ENCODE measurements at regions not wholly inside any gene's neighbourhood (a gene's known extent, or its start where the extent isn't known, plus 50 kb on each side); places are given as distances from the start of the nearest gene placed in this dataset.
A peak's percentile ranks its signal among the peaks of the same experiment; 100 is the strongest.
"Not testable (repeated sequence)": the region's sequence is repeated elsewhere in the genome, so short reads cannot be mapped to it uniquely, and the experiment has no call there.

DNA sequence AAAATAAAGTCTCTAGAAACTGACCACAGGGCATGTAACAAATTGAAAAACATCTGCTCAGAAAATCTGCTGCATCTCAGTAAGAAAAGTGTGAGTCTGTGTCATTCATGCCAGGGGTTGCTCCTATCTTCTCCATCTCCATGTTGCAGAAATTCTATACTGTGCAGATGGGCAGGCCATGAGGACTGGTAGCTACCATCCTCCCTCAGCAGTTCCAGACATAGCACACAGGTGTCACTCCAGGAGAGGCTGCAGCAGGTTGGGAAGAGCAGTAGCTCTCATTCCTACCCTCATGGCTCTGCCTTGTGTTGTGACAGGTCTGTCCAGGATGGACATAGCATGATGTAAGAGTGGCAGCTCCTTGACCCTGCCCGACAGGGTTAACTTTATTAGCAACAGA is 173.4 kb downstream of the NDUFS4 start:
- DNase-seq (ENCODE audit: low read depth, low spot score): no peak

DNA sequence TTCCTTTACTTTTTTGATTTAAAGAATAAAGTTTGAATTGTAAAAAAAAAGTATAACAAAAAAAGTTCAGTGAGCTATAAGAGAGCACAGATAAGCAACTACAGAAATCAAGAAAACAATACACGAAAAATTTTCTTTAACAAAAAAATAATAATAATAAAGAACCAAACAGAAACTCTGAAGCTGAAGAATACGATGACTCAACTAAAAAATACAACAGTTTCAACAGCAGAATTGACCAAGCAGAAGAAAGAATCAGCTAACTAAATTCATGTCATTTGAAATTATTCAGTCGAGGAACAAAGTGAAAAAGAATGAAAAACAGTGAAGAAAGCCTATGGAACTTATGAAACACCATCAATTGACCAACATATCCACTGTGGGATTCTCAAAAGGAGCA is 177.7 kb downstream of the NDUFS4 start:
- DNase-seq (ENCODE audit: low read depth, low spot score): no peak

DNA sequence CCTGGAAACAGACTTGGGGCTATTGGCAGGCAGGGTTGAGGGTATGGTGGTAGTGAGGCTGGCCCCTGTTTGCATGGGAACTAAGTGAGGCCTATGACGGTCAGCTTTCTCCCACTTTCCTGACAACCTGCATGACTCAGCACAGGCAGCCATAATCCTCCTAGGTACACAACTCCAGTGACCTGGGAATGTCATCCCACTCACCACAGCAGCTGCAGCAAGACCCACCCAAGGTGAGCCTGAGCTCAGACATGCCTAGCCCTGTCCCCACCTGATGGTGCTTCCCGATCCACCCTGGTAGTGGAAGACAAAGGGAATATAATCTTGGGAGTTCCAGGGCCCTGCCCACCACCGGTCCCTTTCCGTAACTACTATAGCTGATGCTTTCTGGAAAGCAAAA is 178.7 kb downstream of the NDUFS4 start:
- DNase-seq (ENCODE audit: low read depth, low spot score): no peak

DNA sequence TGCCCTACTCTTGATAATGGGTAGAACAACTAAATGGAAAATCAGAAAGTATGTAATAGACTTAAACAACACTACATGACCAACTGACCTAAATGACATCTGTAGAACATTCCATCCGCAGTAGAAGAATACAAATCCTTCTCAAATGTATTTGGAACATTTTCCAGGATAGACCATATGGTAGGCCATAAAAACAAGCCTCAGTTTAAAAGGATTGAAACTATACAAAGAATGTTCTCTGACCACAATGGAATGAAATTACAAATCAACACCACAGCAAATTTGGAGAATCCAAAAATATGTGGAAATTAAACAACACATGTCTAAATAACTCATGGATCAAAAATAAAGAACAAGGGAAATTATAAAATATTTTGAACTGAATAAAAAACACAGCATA is 189.2 kb downstream of the NDUFS4 start:
- DNase-seq (ENCODE audit: low read depth, low spot score): no peak

DNA sequence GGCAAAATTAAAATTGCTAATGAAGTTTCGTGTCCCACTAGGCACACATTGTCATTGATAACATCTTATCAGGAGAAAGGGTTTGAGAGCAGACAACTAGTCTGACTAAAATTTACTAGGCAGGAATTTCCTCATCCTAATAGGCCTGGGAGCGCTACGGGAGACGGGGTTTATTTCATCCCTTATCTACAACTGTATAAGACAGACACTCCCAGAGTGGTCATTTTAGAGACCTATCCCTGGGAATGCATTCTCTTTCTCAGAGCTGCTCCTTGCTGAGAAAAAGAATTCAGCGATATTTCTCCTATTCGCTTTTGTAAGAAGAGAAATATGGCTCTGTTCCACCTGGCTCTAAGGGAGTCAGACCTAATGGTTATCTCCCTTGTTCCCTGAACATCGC is 191.8 kb downstream of the NDUFS4 start:
- DNase-seq (ENCODE audit: low read depth, low spot score): not testable (repeated sequence)

DNA sequence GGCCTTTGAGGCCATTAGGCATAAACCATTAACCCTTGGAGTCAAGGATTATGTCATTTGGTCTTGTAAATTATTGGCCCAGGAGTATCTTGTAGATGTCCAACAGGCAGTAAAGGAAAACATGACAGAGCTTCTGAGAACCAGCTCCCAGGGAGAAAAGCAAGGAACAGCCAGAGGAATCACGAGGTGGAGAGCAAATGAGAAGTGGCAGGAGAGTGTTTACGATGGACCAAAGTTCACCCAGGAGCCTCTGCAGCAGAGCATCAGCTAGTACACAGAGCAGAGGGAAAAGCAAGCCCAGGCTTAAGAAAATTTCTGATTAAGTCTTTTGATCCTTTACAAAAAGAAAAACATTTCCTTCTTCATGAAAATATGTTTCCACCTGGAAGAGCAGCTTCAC is 206.2 kb downstream of the NDUFS4 start:
- no peak for DNase-seq (ENCODE audit: low read depth, low spot score)

DNA sequence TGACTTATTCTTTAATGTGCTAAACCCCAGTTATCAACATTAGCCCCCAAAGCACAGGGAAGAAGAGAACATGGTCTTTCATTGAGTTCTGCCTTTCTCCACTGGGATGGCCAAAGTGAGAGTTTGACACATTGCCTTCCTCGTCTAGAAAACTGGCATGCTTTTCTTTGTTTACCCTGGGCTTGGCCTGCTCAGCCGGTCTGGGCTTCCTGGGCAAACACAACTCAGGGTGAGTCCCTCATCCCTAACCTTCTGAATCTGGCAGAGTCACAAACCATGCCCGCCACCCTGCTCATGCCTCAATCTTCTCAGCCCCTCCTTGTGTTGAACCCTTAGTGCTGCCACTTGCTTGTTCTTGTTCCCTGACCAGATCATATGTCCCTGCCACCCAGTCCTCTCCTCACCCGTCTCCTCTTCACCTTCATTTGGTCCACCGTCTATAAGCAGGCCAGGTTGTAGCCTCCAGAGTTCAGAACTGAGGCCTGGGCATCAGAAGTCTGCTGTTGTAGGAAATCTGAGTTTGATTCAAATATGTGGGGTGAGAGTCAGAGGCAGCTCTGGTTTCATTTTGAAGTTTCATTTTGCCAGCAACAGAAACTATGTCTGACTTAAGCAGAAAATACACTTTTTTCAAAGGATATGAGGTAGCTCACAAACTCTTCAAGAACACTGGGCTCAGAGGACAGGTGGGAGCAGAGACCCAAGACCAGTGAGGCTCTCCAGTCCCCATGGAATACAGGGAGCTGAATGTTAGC is 217.6 kb downstream of the NDUFS4 start:
- no peak for DNase-seq (ENCODE audit: low read depth, low spot score)

DNA sequence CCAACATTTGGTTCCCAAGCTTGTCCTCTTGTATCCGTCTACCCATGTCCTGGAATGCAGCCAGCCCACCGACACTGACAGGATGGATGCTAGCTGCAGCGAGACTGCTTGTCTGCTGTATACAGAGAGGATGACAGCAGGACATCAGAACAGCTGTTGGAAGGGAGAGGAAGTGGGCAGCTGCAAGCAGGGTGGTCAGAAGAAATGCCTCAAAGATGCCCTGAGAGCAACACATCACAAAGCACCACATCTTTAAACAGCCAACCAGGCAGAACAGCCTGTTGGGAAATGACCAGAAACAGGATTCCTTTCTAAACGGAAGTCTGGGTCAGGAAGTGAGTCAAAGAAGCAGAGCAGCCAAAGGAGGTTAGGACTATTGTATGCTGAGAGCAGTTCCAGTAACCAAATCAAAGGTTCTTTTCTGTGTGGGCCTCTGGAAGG is 219.1 kb downstream of the NDUFS4 start:
- peak; percentile 69 for DNase-seq (ENCODE audit: low read depth, low spot score)

DNA sequence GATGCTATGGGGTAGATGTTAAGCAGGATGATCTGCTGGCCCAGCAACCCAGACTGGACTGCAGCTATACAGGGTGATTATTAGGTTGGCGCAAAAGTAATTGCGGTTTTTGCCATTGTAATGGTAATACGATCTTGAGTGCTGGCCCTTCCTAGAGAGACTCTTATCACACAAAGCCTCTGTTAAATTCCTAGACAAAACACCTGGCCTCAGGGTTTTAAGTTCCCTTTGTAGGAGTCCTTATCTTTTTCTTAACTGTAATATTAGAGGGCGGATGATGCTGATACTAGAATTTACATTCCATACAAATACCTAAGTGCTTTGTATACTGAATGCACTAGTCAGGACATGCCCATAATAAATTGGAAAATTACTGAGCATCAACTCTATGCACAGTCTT is 222.2 kb downstream of the NDUFS4 start:
- no peak for DNase-seq (ENCODE audit: low read depth, low spot score)

DNA sequence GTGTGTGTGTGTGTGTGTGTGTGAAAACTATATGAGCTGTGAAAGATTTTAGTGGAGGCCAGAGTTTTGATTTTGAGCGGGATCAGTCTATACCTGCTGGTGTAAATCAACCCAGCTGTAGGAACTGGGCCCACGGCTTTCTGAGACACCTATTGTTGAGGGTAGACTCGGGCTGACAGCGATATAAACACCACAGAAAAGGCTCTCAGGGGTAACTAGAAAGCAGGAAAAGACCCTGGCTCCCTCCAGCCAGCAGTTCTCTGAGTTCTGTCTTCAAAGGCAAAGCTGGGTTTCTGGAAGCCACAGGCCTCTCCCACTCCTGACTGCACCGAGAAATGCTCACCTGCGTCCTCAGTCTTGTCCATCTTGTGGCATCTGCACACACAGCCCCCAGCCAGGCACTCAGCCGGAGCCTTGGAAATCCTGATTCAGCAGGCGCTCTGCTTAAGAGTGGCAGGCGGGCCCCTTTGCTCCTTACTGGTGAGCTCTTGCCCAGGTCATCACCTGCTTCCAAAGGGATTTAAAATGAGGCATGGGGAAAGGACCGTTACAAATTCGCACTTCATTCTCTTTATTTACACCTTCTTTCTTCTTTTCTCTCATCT is 223.3 kb downstream of the NDUFS4 start:
- DNase-seq (ENCODE audit: low read depth, low spot score): no peak

DNA sequence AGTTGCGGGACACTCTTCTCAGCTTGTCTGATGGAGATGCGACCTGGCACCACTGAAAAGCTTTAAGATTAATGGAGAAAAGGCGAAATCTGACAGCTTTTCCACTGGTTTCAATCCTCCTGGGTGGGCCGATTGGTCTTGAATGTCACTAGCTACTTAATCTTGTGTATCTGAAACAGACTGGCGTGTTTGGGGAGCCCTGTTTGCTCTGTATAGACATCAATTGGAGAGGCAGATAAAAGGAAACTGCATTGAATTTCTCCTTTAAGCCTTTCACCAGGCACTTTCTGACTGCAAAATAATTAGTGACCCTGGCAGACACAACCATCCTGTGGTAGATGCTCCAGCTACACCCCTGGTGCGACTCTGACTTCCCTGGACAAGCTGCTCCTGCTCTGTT is 224.2 kb downstream of the NDUFS4 start:
- DNase-seq (ENCODE audit: low read depth, low spot score): no peak

DNA sequence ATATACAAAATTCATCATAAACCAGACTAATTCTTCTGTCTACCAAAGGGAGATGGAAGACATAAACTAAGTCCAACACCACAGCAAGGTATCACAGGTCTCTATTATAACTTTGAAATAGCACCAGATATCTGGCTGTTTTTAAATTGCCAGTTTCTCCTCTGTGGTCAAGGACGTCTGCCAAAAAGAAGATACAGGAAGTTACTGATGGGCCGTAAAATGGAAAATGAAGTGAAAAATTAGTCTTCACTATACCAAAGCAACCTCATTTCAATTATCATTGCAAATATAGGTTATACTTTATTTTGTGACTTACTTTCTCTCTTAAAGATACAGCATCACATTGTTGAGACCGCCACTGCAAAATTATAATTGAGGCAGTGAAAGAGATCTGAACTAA is 225.5 kb downstream of the NDUFS4 start:
- DNase-seq (ENCODE audit: low read depth, low spot score): no peak

DNA sequence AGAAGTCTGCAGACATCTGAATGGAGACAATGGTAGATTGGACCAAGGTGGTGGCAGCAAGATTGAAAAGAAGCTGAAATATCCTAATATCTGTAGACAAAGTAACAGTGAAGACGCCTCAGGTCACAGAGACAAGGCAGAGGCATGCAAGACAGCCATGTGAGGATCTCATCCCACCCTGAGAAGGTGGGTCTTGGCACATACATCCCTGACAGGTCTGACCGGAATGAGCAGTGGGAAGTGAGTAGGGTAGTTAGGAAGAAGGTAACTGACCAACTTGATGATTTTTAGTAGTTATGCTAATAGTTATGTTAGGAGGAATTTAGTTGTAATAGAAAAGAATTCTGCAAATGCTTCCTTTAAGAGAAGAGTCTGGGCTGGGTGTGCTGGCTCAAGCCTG is 229.6 kb downstream of the NDUFS4 start:
- DNase-seq (ENCODE audit: low read depth, low spot score): no peak

DNA sequence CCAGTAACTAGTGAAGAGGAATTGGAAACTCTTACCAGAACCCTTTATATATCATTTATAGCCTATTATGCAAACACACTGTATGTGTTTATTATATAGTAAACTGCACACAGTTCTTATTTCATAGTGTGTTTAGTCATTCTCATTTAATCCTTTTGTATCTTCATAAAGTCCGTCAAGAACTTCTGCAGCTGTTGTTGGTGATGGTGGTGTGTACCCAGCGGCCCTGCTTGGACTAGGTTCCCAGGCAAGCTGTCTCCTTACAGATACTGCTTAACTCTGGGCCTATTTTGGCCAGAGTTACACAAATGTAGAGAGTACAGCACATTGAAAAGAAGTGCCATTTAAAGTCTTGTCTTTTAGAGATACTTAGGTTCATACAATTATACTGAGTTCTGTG is 231.9 kb downstream of the NDUFS4 start:
- no peak for DNase-seq (ENCODE audit: low read depth, low spot score)

DNA sequence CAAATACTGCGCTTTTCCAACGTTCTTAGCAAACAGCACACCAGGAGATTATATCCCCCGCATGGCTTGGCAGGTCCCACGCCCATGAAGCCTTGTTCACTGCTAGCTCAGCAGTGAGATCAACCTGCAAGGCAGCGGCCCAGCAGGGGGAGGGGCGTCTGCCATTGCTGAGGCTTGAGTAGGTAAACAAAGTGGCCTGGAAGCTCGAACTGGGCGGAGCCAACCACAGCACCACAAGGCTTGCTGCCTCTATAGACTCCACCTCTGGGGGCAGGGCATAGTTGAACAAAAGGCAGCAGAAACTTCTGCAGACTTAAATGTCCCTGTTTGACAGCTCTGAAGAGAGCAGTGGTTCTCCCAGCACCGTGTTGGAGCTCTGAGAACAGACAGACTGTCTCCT is 239.2 kb downstream of the NDUFS4 start:
- not testable (repeated sequence) for DNase-seq (ENCODE audit: low read depth, low spot score)

DNA sequence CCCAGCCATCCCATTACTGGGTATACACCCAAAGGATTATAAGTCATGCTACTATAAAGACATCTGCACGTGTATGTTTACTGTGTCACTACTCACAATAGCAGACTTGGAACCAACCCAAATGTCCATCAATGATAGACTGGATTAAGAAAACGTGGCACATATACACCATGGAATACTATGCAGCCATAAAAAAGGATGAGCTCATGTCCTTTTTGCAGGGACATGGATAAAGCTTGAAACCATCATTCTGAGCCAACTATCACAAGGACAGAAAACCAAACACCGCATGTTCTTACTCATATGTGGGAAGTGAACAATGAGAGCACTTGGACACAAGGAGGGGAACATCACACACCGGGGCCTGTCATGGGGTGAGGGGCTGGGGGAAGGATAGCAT is 248.0 kb downstream of the NDUFS4 start:
- DNase-seq (ENCODE audit: low read depth, low spot score): not testable (repeated sequence)

DNA sequence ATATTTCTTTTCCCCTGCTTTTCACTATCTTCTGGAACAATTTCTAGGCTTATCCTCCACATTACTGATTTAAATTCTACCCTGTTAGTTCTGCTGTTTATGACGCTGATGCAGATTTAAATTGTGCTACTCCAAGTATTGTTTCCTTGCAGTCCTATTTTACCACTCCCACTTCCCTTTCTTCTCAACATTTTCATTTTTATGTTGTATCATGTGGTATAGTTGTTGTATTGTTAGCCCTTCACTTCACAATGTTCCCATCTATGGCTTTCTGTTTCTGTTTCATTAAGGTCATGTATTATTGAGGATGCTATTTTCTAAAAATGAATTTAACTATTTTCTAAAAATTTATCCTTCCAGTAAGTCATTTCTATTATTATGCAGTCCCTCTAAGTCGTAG is 254.4 kb downstream of the NDUFS4 start:
- no peak for DNase-seq (ENCODE audit: low read depth, low spot score)

DNA sequence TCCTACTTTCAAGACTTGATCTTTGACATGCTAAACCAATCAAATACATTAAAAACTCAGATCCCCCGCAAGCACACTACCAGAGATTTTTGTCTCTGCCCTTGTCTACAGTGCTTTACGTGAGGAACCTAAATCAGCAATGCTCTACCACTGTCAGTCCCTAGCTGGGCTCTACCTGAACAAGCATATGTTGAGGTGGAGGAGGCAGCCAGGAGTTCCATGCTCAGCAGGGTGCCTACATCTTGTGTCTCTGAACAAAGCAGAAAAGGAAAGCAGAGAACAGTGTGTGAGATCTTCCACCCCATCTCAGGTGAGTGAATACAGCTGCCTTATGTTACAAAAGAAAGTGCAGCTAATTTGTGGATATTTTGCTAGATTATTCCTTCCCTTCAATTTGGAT is 255.0 kb downstream of the NDUFS4 start:
- DNase-seq (ENCODE audit: low read depth, low spot score): no peak

DNA sequence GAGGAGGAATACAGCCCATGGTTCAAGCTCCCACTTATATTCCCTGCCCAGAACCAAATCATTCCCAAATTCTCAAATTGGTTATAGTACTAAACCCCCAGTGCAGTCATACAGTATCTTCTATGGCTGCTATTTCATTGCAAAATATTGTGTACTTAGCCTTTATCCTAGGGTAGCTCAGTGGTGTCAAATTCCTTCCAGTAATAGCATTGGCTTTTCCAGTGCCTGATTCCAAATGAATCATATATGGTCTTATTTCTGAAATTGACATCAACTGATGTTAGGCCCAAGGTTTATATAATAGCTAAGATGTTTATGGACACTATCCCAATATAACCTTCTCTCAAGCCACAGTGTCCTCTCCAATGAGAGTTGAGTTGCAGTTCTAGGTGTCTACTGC is 256.7 kb downstream of the NDUFS4 start:
- DNase-seq (ENCODE audit: low read depth, low spot score): no peak

DNA sequence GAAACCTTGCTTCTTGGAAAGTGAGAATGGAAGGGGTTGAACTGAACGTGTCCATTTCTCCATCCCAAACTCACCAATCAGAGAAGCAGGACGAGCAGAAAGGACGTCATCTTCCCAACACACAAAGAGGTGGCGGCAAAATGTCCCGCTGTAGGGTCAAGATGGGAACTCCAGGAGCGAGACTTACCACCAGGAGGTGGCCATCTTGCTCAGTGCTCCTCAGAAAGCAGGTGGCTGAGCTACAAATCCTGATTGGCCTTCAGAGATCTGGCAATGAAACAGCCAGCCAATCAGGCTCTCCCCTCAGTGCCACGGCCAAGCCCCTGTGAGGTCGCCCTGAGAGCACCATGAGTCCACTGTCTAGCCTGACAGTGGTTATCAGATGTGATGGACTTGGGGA is 259.0 kb downstream of the NDUFS4 start:
- no peak for DNase-seq (ENCODE audit: low read depth, low spot score)

DNA sequence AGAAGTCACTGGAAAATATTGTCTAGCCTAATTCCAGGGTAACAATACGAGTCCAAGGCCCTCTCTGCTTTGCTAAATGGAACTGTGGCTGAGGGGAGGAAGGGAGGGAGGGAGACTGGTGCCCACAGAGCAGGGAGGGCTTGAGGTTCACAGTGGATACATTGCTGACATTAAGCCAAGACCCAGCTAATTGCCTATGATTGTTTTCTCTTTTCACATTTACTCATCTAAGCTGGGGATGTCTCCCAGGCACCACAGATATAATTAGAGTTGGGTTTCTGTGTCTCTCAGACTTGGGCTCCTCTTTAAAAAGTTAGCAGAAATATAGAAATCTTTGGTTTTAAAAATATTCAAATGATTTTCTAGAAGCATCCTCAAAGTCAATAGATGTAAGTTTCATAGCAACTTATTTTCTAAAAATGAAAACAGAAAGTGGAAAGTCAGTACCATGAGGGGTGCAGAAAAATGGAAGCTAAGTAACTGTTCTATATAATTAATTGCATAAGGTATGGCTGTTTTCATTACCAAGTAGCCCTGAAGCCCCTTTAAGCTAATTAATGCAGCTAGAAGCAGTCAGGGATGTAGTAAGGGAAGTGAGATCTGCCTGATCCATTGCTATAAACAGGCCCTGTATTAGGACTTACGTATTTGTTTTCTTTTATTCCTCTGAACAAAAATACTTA is 259.8 kb downstream of the NDUFS4 start:
- DNase-seq (ENCODE audit: low read depth, low spot score): peak; percentile 16

DNA sequence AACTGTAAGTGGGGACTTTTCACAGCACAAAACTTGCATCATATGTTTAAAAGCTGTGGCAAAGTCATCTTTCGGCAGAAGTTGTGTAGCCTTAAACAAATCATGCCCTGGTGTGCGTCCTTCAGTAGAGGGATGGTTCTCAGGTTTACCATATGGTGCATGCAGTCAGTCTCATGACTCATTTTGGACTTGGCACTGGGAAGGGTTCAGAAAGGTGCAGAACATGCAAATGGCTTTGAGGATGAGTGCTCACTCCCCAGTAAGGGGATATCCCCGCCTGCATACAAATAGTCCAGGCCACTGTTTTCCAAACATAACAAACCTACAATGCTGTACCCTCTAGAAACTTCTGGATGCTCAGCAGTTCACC is 260.3 kb downstream of the NDUFS4 start:
- DNase-seq (ENCODE audit: low read depth, low spot score): no peak

DNA sequence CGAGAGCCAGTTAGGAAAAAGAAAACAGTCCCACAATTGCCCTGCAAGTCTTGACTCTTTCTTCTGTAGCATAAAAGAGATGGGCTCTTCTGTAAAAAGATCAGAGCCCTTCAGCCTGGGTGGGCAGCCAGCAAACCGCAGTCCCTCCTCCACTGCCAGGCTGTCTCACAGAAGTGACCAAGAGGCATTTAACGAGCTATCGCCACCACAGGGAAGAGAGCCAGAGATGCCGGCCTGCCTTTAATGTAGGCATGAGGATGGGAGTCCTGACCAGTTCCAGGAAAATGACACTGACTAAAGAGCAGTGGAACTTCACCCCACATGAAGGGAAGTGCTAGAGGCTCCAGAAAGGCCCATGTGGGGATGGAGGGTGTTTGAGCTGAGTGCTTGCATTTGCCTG is 264.6 kb downstream of the NDUFS4 start:
- DNase-seq (ENCODE audit: low read depth, low spot score): peak; percentile 17

All from astrocyte of the hippocampus (primary cell).